DMS114 treated with DMSO at 0.1 percent for 48 hours (cell line): ENCODE measurements at regions not wholly inside any gene's neighbourhood (a gene's known extent, or its start where the extent isn't known, plus 50 kb on each side); places are given as distances from the start of the nearest gene placed in this dataset.

Experiments used
- DNase-seq: peaks from one replicate; lab custom pipeline; 2025; ENCODE audit not compliant: unreplicated experiment; lab: John Stamatoyannopoulos, UW

GRCh38 chr5:105015098-105015497 is 1452.5 kb upstream of the NUDT12 start:
- DNase-seq, result no peak

- no peak for DNase-seq
Measured at GRCh38 chr5:104998572-104998971, 1436.0 kb upstream of the NUDT12 start.

- no peak for DNase-seq
Measured at GRCh38 chr5:104998169-104998568, 1435.6 kb upstream of the NUDT12 start.

GRCh38 chr5:104987074-104987473 is 1424.5 kb upstream of the NUDT12 start:
- DNase-seq, result no peak

- DNase-seq, result no peak
Measured at GRCh38 chr5:104977529-104977928, 1414.9 kb upstream of the NUDT12 start.

- DNase-seq, result no peak
Measured at GRCh38 chr5:104967806-104968410, 1405.3 kb upstream of the NUDT12 start.

- no peak for DNase-seq
Measured at GRCh38 chr5:104965006-104965405, 1402.4 kb upstream of the NUDT12 start.

GRCh38 chr5:104955479-104955878 is 1392.9 kb upstream of the NUDT12 start:
- DNase-seq, result no peak

GRCh38 chr5:104952876-104953275 is 1390.3 kb upstream of the NUDT12 start:
- no peak for DNase-seq

GRCh38 chr5:104951829-104952228 is 1389.2 kb upstream of the NUDT12 start:
- no peak for DNase-seq

- no peak for DNase-seq
Measured at GRCh38 chr5:104947076-104947475, 1384.5 kb upstream of the NUDT12 start.

- DNase-seq, result no peak
Measured at GRCh38 chr5:104942735-104943134, 1380.1 kb upstream of the NUDT12 start.

GRCh38 chr5:104941030-104941645 is 1378.5 kb upstream of the NUDT12 start:
- no peak for DNase-seq

- no peak for DNase-seq
Measured at GRCh38 chr5:104937598-104937997, 1375.0 kb upstream of the NUDT12 start.

GRCh38 chr5:104932431-104932830 is 1369.8 kb upstream of the NUDT12 start:
- no peak for DNase-seq

GRCh38 chr5:104928906-104929520 is 1366.4 kb upstream of the NUDT12 start:
- no peak for DNase-seq

- no peak for DNase-seq
Measured at GRCh38 chr5:104915226-104915625, 1352.6 kb upstream of the NUDT12 start.

- DNase-seq, result no peak
Measured at GRCh38 chr5:104914536-104915070, 1352.0 kb upstream of the NUDT12 start.

GRCh38 chr5:104913841-104914281 is 1351.3 kb upstream of the NUDT12 start:
- DNase-seq, result no peak

GRCh38 chr5:104909803-104910202 is 1347.2 kb upstream of the NUDT12 start:
- no peak for DNase-seq

- no peak for DNase-seq
Measured at GRCh38 chr5:104904561-104904960, 1342.0 kb upstream of the NUDT12 start.

- no peak for DNase-seq
Measured at GRCh38 chr5:104903941-104904340, 1341.4 kb upstream of the NUDT12 start.
